Panc1 (cell line): ENCODE measurements at regions not wholly inside any gene's neighbourhood (a gene's known extent, or its start where the extent isn't known, plus 50 kb on each side); places are given as distances from the start of the nearest gene placed in this dataset.

Source experiments
- ATAC-seq: fragments of 200-7000 bp; cut with Tn5 transposase; 2 replicates; pipeline ENCODE4 v1.9.1; 2020; ENCODE audit warnings: mild to moderate bottlenecking, moderate library complexity
- BruUV-seq: library from RNA; stranded (reverse); fragments of 400-500 nt; replicated peaks from 2 replicates; lab custom pipeline; 2021; lab: Mats Ljungman, UMichigan
- CTCF ChIA-PET: fragments of 300-600 bp; sonication (Branson Sonifier 250); formaldehyde crosslinking; loops from one replicate; lab custom pipeline; 2022; ENCODE audit warnings: antibody characterized with exemption; lab: Charles Lee
- POLR2A ChIA-PET: fragments of 300-600 bp; sonication (Branson Sonifier 250); formaldehyde crosslinking; loops from one replicate; lab custom pipeline; 2022; ENCODE audit warnings: antibody characterized with exemption; lab: Charles Lee
- DNase-seq: peaks from one replicate; pipeline ENCODE4 v3.0.0-alpha.2; 2010; ENCODE audit warnings: low read depth, low spot score
- H3K27ac ChIP-seq: 2 replicates; pipeline ENCODE4 v1.5.1; 2011; ENCODE audit warnings: mild to moderate bottlenecking, low read length, inconsistent platforms
- H3K27me3 ChIP-seq: fragments of 200-500 bp; sonication (Bioruptor generic); 2 replicates; pipeline ENCODE4 v1.6.0; 2014; ENCODE audit warnings: low read length, inconsistent platforms; ENCODE audit not compliant: control insufficient read depth, insufficient read depth
- H3K36me3 ChIP-seq: fragments of 200-500 bp; sonication (Bioruptor generic); 2 replicates; pipeline ENCODE4 v1.5.1; 2014; ENCODE audit warnings: inconsistent platforms, mild to moderate bottlenecking, low read length, moderate library complexity; ENCODE audit not compliant: control insufficient read depth, insufficient read depth
- H3K4me1 ChIP-seq: 2 replicates; pipeline ENCODE4 v1.5.1; 2011; ENCODE audit warnings: inconsistent platforms, mild to moderate bottlenecking, low read length, moderate library complexity; ENCODE audit not compliant: control insufficient read depth, insufficient read depth
- H3K4me3 ChIP-seq, 2 experiments: 2 replicates each; pipeline ENCODE4 v1.5.1; 2011 to 2012; ENCODE audit warnings: low read depth in 2 of 2, low read length in 2 of 2, mild to moderate bottlenecking in 2 of 2, inconsistent platforms in 1 of 2, moderate library complexity in 1 of 2
- H3K9me3 ChIP-seq: fragments of 200-500 bp; sonication (Bioruptor generic); 2 replicates; pipeline ENCODE4 v1.5.1; 2014; ENCODE audit warnings: low read depth, mild to moderate bottlenecking, inconsistent platforms, low read length, moderate library complexity; ENCODE audit not compliant: control insufficient read depth, insufficient read depth
- CTCF ChIP-seq: fragments of 450-650 bp; IDR thresholded peaks from 2 replicates; pipeline ENCODE4 v1.5.1; 2017; ENCODE audit warnings: mild to moderate bottlenecking
- POLR2AphosphoS5 ChIP-seq: IDR thresholded peaks from 2 replicates; pipeline ENCODE4 v1.6.1; 2012; ENCODE audit warnings: mild to moderate bottlenecking, low read depth, low read length, moderate library complexity
- REST ChIP-seq, 2 experiments: IDR thresholded peaks; 2 replicates each; pipeline ENCODE4 v1.6.1; 2011 to 2012; ENCODE audit warnings: low read depth in 2 of 2, control low read depth in 1 of 2, low read length in 1 of 2, mild to moderate bottlenecking in 1 of 2, moderate library complexity in 1 of 2; ENCODE audit not compliant: insufficient read depth in 1 of 2
- SIN3A ChIP-seq: IDR thresholded peaks from 2 replicates; pipeline ENCODE4 v1.6.1; 2012; ENCODE audit warnings: low read depth, mild to moderate bottlenecking, low read length, moderate library complexity, borderline replicate concordance; ENCODE audit not compliant: insufficient read depth
- TCF7L2 ChIP-seq: IDR thresholded peaks from 2 replicates; pipeline ENCODE4 v1.6.1; 2011; ENCODE audit warnings: mild to moderate bottlenecking, low read depth, low read length, inconsistent platforms
- in situ Hi-C: cut with HindIII; loops from 2 replicates; pipeline ENCODE4 v1.10.0; 2016; ENCODE audit warnings: low sequenced_read_pairs, low pct_unique_long_range_greater_than_20kb
- intact Hi-C: fragments of 100-400 bp; cut with micrococcal nuclease; formaldehyde crosslinking; loops from one replicate; pipeline ENCODE4 v1.10.0; 2022; ENCODE audit not compliant: unreplicated experiment

- Histone ChIP-seq H3K36me3 (no peaks in the 10 kb centered on the region), H3K27ac (no peak overlapping the region), H3K4me3 (no peak overlapping the region), H3K9me3 (no peaks in the 10 kb centered on the region; the same call in 1 of the 2 replicates), H3K27me3 (no peaks in the 10 kb centered on the region), H3K4me1 (no peaks in the 10 kb centered on the region)
- in situ Hi-C loops (no loop called here), intact Hi-C loops (no loop called here)
- TF ChIP-seq TCF7L2, result no peak
- no peak for TF ChIP-seq SIN3A
- TF ChIP-seq POLR2AphosphoS5, result no peak
- ChIA-PET CTCF (no interaction called here), POLR2A (no interaction called here)
- BruUV-seq, result no TSS peak
- DNase-seq (no peak), ATAC-seq (no peak)
Measured at GRCh38 chr11:96778272-96778671, 388.5 kb downstream of the JRKL start.

GRCh38 chr11:96779030-96779429, 389.2 kb downstream of the JRKL start:
- in situ Hi-C loops, result no loop called here

More at GRCh38 chr11:96779030-96779429, 389.2 kb downstream of the JRKL start:
- no peak for DNase-seq
- TF ChIP-seq SIN3A (no peak), REST (IDR thresholded peaks at IDR 0.05; ENCODE audit: insufficient read depth in 1 of 2, low read depth in 2 of 2, low read length in 1 of 2) (no peak), CTCF (no peak), POLR2AphosphoS5 (no peak), TCF7L2 (no peak)
- Histone ChIP-seq H3K9me3 (no peaks in the 10 kb centered on the region; the same call in 1 of the 2 replicates), H3K27ac (no peak overlapping the region), H3K4me1 (no peaks in the 10 kb centered on the region), H3K27me3 (no peaks in the 10 kb centered on the region), H3K36me3 (no peaks in the 10 kb centered on the region), H3K4me3 (no peak overlapping the region)
- POLR2A ChIA-PET, result no interaction called here
- ATAC-seq, result no peak
- BruUV-seq, result no TSS peak
- CTCF ChIA-PET, result no interaction called here
- intact Hi-C loops, result no loop called here
